GM10266 (cell line): ENCODE measurements at regions not wholly inside any gene's neighbourhood (a gene's known extent, or its start where the extent isn't known, plus 50 kb on each side); places are given as distances from the start of the nearest gene placed in this dataset.
"Not testable (repeated sequence)": the region's sequence is repeated elsewhere in the genome, so short reads cannot be mapped to it uniquely, and the experiment has no call there.

Source experiments
- DNase-seq: peaks from one replicate; pipeline ENCODE4 v3.0.0; 2012; ENCODE audit errors: extremely low spot score
- CTCF ChIP-seq: IDR thresholded peaks from 2 replicates; pipeline ENCODE4 v1.5.1; 2012; ENCODE audit warnings: mild to moderate bottlenecking, low read depth; ENCODE audit not compliant: control insufficient read depth, insufficient read depth; ENCODE audit errors: missing control alignments

DNA sequence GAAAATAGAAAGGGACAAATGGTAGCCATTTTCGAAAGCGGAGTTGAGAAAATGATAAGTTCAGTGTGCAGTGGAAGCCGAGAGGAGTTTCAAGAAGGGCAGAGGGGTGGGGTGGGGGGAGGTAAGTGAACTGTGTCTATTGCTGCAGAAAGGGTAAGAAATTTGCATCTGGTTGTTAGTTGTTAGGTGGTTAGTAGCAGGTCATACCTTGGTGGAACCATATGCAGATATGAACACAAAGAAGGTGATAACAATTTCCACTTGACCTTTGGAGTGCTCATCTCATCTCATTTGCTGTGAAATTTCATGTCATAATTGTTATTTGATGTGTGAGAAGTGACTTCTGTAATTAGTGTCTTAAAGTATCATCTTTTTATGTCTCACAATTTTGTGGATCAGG is 288.2 kb downstream of the QKI start:
- DNase-seq, result no peak
- TF ChIP-seq CTCF, result no peak

- DNase-seq, result no peak
- no peak for TF ChIP-seq CTCF
Measured at GRCh38 chr6:163701762-163702161, 287.2 kb downstream of the QKI start.

- no peak for TF ChIP-seq CTCF
- no peak for DNase-seq
Measured at GRCh38 chr6:163698086-163698485, 283.6 kb downstream of the QKI start.

DNA sequence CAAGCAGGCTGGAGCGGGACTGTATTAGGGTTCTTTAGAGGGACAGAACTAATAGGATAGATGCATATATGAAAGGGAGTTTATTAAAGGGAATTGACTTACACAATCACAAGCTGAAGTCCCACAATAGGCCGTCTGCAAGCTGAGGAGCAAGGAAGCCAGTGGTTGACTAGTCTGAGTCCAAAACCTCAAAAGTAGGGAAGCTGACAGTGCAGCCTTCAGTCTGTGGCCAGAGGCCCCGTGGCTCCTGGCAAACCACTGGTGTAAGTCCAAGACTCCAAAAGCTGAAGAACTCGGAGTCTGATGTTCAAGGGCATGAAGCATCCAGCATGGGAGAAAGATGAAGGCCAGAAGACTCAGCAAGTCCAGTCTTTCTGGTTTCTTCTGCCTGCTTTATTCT is 281.8 kb downstream of the QKI start:
- not testable (repeated sequence) for DNase-seq

- TF ChIP-seq CTCF, result no peak
- no peak for DNase-seq
Measured at GRCh38 chr6:163695414-163695864, 280.9 kb downstream of the QKI start.

DNA sequence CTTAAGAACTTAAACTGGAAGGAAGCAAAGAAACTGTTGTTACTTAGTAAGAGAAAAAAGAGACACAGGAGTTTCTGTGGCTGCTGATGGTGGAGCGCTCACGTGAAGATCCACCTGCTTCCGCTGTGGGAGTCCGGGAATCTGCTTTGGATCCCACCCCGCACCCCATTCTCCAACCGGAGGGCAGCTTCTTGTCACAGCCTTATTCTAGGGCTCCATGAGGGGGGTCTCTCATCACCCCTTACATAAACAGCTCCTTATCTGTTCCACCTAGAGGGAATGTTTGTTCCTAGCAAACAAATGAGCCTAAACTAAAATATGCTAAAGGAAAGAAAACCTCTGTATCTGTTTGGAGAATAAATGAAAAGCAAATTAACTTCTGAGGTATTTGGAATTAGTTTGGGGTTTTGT is 280.5 kb downstream of the QKI start:
- TF ChIP-seq CTCF, result no peak
- no peak for DNase-seq

DNA sequence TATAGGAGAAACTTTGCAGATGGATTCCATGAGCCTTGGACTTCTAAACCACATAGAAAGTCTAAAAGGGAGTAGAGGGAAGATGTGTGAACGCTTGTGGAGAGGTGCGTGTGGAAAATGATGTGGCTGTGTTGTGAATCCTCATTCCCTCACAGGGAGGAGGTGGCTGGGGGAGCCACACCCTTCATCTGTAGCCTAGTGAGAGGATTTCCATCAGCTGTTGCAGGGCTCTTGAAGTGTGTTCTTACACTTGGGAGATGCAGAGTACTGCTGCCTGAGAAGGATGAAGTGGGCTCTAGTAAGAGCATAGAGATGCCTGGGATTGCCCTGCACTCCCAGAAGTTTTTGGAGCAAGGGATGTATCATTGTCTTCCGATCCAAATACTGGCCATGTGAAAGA is 279.6 kb downstream of the QKI start:
- TF ChIP-seq CTCF, result no peak
- no peak for DNase-seq

GRCh38 chr6:163691049-163691448 is 276.5 kb downstream of the QKI start:
- no peak for TF ChIP-seq CTCF

More at GRCh38 chr6:163691049-163691448, 276.5 kb downstream of the QKI start:
- no peak for DNase-seq
